AG10803 (cell line): ENCODE measurements at regions not wholly inside any gene's neighbourhood (a gene's known extent, or its start where the extent isn't known, plus 50 kb on each side); places are given as distances from the start of the nearest gene placed in this dataset.

Experiments used
- DNase-seq: peaks from one replicate; pipeline ENCODE4 v3.0.0; 2010; ENCODE audit warnings: low read depth
- H3K4me3 ChIP-seq: 2 replicates; pipeline ENCODE4 v1.5.1; 2011; ENCODE audit warnings: mild to moderate bottlenecking, low read length, control low read depth
- TF ChIP-seq, protein P1 (sequence below): conservative IDR thresholded peaks from 2 replicates; pipeline ENCODE4 v1.5.1; 2011; ENCODE audit warnings: mild to moderate bottlenecking, low read length, control low read depth, inconsistent platforms

- TF ChIP-seq, protein P1, sequence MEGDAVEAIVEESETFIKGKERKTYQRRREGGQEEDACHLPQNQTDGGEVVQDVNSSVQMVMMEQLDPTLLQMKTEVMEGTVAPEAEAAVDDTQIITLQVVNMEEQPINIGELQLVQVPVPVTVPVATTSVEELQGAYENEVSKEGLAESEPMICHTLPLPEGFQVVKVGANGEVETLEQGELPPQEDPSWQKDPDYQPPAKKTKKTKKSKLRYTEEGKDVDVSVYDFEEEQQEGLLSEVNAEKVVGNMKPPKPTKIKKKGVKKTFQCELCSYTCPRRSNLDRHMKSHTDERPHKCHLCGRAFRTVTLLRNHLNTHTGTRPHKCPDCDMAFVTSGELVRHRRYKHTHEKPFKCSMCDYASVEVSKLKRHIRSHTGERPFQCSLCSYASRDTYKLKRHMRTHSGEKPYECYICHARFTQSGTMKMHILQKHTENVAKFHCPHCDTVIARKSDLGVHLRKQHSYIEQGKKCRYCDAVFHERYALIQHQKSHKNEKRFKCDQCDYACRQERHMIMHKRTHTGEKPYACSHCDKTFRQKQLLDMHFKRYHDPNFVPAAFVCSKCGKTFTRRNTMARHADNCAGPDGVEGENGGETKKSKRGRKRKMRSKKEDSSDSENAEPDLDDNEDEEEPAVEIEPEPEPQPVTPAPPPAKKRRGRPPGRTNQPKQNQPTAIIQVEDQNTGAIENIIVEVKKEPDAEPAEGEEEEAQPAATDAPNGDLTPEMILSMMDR: no peak
- DNase-seq: no peak
- no peak overlapping the region for H3K4me3 ChIP-seq
Observed at GRCh38 chr5:165624166-165624946, 2118.9 kb downstream of the MAT2B start.

DNA sequence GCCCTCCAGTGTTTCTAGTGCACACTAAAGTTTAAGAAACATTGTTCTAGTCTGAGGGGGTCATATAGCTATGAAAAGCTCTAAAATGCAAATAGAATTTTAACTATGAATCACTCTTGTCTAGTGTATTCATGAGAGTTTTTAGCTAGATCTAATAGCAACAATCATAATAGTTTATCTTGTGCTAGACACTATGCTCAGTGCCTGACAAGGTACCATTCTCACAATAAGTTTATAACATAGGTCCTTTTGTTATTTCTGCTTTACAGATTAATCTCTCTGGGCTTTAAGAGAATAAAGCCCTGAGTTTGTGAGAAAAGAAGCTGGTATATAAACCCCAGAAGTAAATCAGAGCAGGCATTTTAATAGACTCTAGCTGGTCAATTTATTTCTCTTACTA is 2120.7 kb downstream of the MAT2B start:
- no peak overlapping the region for H3K4me3 ChIP-seq
- no peak for DNase-seq
- TF ChIP-seq, protein P1: no peak

DNA sequence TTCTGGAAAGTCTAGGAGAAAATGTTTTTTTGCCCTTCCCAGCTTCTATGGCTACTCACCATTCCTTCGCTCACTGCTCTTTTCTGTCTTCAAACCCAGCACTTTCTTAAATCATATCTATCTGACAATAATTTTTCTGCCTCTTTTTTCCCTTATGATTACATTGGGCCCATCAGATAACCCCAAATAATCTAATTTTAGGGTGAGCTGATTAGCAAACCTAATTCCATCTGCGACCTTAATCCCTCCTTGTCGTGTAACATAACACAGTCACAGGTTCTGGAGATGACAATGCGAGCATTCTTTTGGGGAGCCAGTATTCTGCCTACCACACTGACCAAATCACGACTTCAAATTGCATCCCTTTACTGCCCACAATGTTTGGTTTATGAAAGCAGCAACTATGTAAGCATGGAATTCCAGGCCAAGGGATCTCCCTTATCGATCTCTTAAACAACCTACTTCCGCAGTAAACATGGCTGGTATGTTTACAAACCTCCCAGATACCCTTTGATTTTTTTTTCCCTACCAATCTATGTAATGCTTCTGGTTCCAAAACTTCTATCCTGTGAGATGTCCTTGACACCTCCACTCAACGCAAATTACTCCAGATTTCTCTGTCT is 2122.2 kb downstream of the MAT2B start:
- TF ChIP-seq, protein P1: no peak
- no peak overlapping the region for H3K4me3 ChIP-seq

GRCh38 chr5:165630261-165630778 is 2124.9 kb downstream of the MAT2B start:
- TF ChIP-seq, protein P1: peak; percentile 59
- peak; percentile 9 for DNase-seq
- no peak overlapping the region for H3K4me3 ChIP-seq

More for the DNA sequence above, 2122.2 kb downstream of the MAT2B start:
- DNase-seq: no peak

DNA sequence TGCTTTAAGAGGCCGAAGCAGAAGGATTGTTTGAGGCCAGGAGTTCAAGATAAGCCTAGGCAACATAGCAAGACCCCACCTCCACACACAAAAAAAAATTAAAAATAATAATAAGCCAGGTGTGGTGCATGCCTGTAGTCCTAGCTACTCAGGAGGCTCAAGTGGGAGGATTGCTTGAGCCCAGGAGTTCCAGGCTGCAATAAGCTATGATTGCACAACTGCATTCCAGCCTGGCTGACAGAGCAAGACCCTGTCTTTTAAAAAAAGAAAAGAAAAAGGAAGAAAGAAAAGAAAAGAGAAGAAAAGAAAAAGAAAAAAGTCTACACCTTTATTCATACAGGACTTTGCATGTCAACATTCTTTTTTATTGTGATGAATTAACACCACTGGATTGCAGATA is 2125.8 kb downstream of the MAT2B start:
- H3K4me3 ChIP-seq: no peak overlapping the region
- TF ChIP-seq, protein P1: no peak

DNA sequence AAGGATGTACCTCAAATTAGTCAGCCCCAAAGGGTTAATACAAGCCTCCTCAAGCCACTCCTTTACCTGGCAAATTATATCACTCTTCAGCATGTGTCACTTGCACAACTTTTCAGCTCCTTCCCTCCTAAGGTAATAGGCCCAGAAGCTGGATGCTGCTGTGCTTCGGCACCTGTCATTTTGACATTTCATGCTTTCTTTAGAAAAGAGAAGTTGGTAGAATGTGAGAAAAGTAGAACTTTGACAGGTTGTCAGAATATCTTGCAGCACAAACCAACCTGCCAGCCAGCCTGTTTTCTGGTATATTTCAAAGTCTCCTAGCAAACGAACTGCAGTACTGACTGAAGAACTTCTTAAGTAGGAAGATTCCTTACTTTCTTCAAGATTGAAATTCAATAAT is 2136.9 kb downstream of the MAT2B start:
- DNase-seq: no peak
- TF ChIP-seq, protein P1: no peak
- H3K4me3 ChIP-seq: no peak overlapping the region

More for the DNA sequence above, 2125.8 kb downstream of the MAT2B start:
- DNase-seq: no peak
